Astrocyte (in vitro differentiated cells and primary cell): ENCODE measurements at regions not wholly inside any gene's neighbourhood (a gene's known extent, or its start where the extent isn't known, plus 50 kb on each side); places are given as distances from the start of the nearest gene placed in this dataset.
A peak's percentile ranks its signal among the peaks of the same experiment; 100 is the strongest.

ENCODE experiments used
- DNase-seq: peaks from one replicate; pipeline ENCODE4 v3.0.0-alpha.2; 2010; ENCODE audit warnings: low read depth
- FAIRE-seq: peaks from 2 replicates; lab custom pipeline; 2011; peaks lifted over from hg19 to GRCh38; lab: Jason Lieb, UNC
- H2AFZ ChIP-seq: 2 replicates; pipeline ENCODE4 v1.6.0; 2012; ENCODE audit warnings: low read depth, low read length, inconsistent platforms
- H3K27ac ChIP-seq: 2 replicates; pipeline ENCODE4 v1.5.1; 2011; ENCODE audit warnings: low read depth, low read length, inconsistent platforms
- H3K27me3 ChIP-seq: 2 replicates; pipeline ENCODE4 v1.6.0; 2011; ENCODE audit warnings: low read length, inconsistent platforms; ENCODE audit not compliant: insufficient read depth
- H3K36me3 ChIP-seq: 2 replicates; pipeline ENCODE4 v1.5.1; 2011; ENCODE audit warnings: low read length, inconsistent platforms; ENCODE audit not compliant: insufficient read depth
- H3K4me1 ChIP-seq: 2 replicates; pipeline ENCODE4 v1.5.1; 2011; ENCODE audit warnings: low read length, inconsistent platforms; ENCODE audit not compliant: insufficient read depth
- H3K4me2 ChIP-seq: 2 replicates; pipeline ENCODE4 v1.6.0; 2012; ENCODE audit warnings: low read length, inconsistent platforms
- H3K4me3 ChIP-seq: 2 replicates; pipeline ENCODE4 v1.5.1; 2011; ENCODE audit warnings: low read depth, mild to moderate bottlenecking, low read length, inconsistent platforms; ENCODE audit not compliant: insufficient read depth
- H3K79me2 ChIP-seq: 2 replicates; pipeline ENCODE4 v1.6.0; 2012; ENCODE audit warnings: mild to moderate bottlenecking, low read length, inconsistent platforms; ENCODE audit not compliant: insufficient read depth
- H3K9ac ChIP-seq: 2 replicates; pipeline ENCODE4 v1.6.0; 2012; ENCODE audit warnings: mild to moderate bottlenecking, low read length, inconsistent platforms
- H3K9me3 ChIP-seq: 2 replicates; pipeline ENCODE4 v1.5.1; 2012; ENCODE audit warnings: low read depth, mild to moderate bottlenecking, low read length, inconsistent platforms; ENCODE audit not compliant: insufficient read depth
- H4K20me1 ChIP-seq: 2 replicates; pipeline ENCODE4 v1.6.0; 2012; ENCODE audit warnings: low read length, inconsistent platforms; ENCODE audit not compliant: insufficient read depth
- H3K27ac Mint-ChIP-seq: one replicate; pipeline ENCODE4 v1.8.0; 2021; ENCODE audit warnings: mild to moderate bottlenecking, mixed read lengths; ENCODE audit not compliant: unreplicated experiment
- H3K27me3 Mint-ChIP-seq: one replicate; pipeline ENCODE4 v1.8.0; 2021; ENCODE audit warnings: low read depth, mixed read lengths; ENCODE audit not compliant: unreplicated experiment
- H3K36me3 Mint-ChIP-seq: one replicate; pipeline ENCODE4 v1.8.0; 2021; ENCODE audit warnings: low read depth, mixed read lengths; ENCODE audit not compliant: unreplicated experiment
- H3K4me1 Mint-ChIP-seq: one replicate; pipeline ENCODE4 v1.8.0; 2021; ENCODE audit warnings: low read depth, mixed read lengths; ENCODE audit not compliant: unreplicated experiment
- H3K4me3 Mint-ChIP-seq: one replicate; pipeline ENCODE4 v1.8.0; 2021; ENCODE audit warnings: mild to moderate bottlenecking, moderate library complexity, mixed read lengths; ENCODE audit not compliant: unreplicated experiment
- H3K9me3 Mint-ChIP-seq: one replicate; pipeline ENCODE4 v1.8.0; 2021; ENCODE audit warnings: mild to moderate bottlenecking, mixed read lengths; ENCODE audit not compliant: unreplicated experiment
- CTCF ChIP-seq: IDR thresholded peaks from 2 replicates; pipeline ENCODE4 v1.5.1; 2011; ENCODE audit warnings: low read depth, mild to moderate bottlenecking, inconsistent platforms, low read length, moderate library complexity; ENCODE audit not compliant: insufficient read depth
- EZH2 ChIP-seq: IDR thresholded peaks from 2 replicates; pipeline ENCODE4 v1.6.1; 2012; ENCODE audit warnings: mild to moderate bottlenecking, low read length, inconsistent platforms; ENCODE audit not compliant: insufficient read depth

GRCh38 chr20:16661756-16662155, 68.1 kb upstream of the SNRPB2 start:
- no peaks in the 10 kb centered on the region for H3K27me3 Mint-ChIP-seq
- no peaks in the 10 kb centered on the region for H3K9me3 ChIP-seq
- FAIRE-seq (no peak), DNase-seq (peak; percentile 2)
- H3K27me3 ChIP-seq: no peaks in the 10 kb centered on the region
- H3K4me2 ChIP-seq: no peak overlapping the region
- no peaks in the 10 kb centered on the region for H4K20me1 ChIP-seq
- H3K79me2 ChIP-seq: no peaks in the 10 kb centered on the region
- H3K9ac ChIP-seq: no peak overlapping the region
- H3K4me1 ChIP-seq: no peaks in the 10 kb centered on the region
- no peak overlapping the region for H3K27ac Mint-ChIP-seq
- no peaks in the 10 kb centered on the region for H3K36me3 ChIP-seq
- TF ChIP-seq CTCF: no peak
- TF ChIP-seq EZH2: no peak
- H3K4me3 ChIP-seq: no peak overlapping the region
- no peak overlapping the region for H2AFZ ChIP-seq
- no peaks in the 10 kb centered on the region for H3K36me3 Mint-ChIP-seq
- H3K4me1 Mint-ChIP-seq: no peaks in the 10 kb centered on the region
- H3K9me3 Mint-ChIP-seq: peaks cover 8% of the 10 kb centered on the region
- no peak overlapping the region for H3K27ac ChIP-seq
- no peak overlapping the region for H3K4me3 Mint-ChIP-seq

DNA sequence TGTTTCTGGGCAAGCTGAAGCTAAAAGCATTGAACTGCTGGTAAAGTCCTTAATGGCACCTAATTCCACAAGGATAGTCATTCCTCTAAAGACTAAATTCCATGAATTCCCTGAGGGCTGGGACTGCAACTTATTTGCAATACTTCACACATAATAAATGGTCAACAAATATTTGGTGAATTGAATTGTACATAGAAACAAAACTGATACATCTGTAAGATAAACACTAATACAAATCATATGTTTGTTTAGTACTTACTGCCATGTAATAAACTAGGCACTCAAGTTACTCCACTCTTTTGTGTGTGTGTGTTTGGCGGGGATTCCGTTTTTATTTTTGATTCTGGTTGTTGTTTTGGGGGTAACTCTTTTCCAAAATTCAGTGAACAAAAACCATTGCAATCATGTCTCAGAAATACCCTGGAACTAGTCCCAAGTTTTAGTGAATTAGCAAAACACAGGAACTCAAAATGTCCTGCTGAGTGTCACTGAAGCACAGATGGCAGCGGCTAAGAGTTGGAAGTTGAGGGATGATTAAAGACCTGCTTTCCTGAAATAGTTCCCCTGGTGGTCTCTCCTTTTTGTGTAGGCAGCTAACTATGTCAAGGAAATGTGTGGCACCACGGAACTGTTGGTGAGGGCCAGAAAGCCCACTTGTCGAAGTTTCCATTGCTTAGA, 74.8 kb upstream of the SNRPB2 start:
- Histone ChIP-seq H3K9ac (no peak overlapping the region), H3K36me3 (no peaks in the 10 kb centered on the region), H3K4me2 (no peak overlapping the region), H3K27me3 (no peaks in the 10 kb centered on the region), H3K79me2 (no peaks in the 10 kb centered on the region), H4K20me1 (no peaks in the 10 kb centered on the region), H3K4me3 (no peak overlapping the region), H2AFZ (no peak overlapping the region), H3K27ac (no peak overlapping the region), H3K9me3 (no peaks in the 10 kb centered on the region), H3K4me1 (no peaks in the 10 kb centered on the region)
- no peak overlapping the region for H3K27ac Mint-ChIP-seq
- TF ChIP-seq EZH2 (no peak), CTCF (no peak)
- no peaks in the 10 kb centered on the region for H3K36me3 Mint-ChIP-seq
- H3K27me3 Mint-ChIP-seq: peaks cover 4% of the 10 kb centered on the region
- H3K4me3 Mint-ChIP-seq: no peak overlapping the region
- DNase-seq: no peak
- H3K4me1 Mint-ChIP-seq: no peaks in the 10 kb centered on the region
- H3K9me3 Mint-ChIP-seq: peaks cover 8% of the 10 kb centered on the region
- FAIRE-seq: no peak

DNA sequence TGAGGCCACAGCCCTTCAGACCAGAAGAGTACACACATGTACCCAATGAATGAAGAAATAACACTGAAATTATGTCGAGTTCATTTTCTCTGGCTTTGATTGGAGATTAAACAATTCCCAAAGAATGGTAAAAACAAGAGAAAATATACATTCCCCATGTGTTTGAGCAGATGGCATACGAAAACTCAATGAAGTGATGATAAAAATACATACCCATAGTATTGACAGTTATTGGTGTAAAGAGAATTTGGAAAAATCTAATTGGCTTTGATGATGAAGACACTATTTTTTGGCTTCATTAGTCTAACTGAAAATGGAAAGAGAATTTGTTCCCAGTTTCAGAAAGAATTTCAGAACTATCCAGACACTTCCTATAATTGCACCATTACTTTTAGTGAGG, 76.6 kb upstream of the SNRPB2 start:
- Histone ChIP-seq H3K9ac (no peak overlapping the region), H3K4me2 (no peak overlapping the region), H2AFZ (no peak overlapping the region), H3K4me1 (no peaks in the 10 kb centered on the region), H3K27me3 (no peaks in the 10 kb centered on the region), H3K79me2 (no peaks in the 10 kb centered on the region), H3K4me3 (no peak overlapping the region), H3K9me3 (peaks cover 2% of the 10 kb centered on the region), H3K36me3 (no peaks in the 10 kb centered on the region), H3K27ac (no peak overlapping the region), H4K20me1 (no peaks in the 10 kb centered on the region)
- Mint-ChIP-seq H3K4me1 (no peaks in the 10 kb centered on the region), H3K27me3 (peaks cover 4% of the 10 kb centered on the region), H3K4me3 (no peak overlapping the region), H3K9me3 (peaks cover 7% of the 10 kb centered on the region), H3K27ac (no peak overlapping the region), H3K36me3 (no peaks in the 10 kb centered on the region)
- TF ChIP-seq CTCF (no peak), EZH2 (no peak)
- no peak for DNase-seq
- FAIRE-seq: no peak
